GM18499 (cell line): ENCODE measurements at regions not wholly inside any gene's neighbourhood (a gene's known extent, or its start where the extent isn't known, plus 50 kb on each side); places are given as distances from the start of the nearest gene placed in this dataset.
"Not testable (repeated sequence)": the region's sequence is repeated elsewhere in the genome, so short reads cannot be mapped to it uniquely, and the experiment has no call there.

Experiments used
- ATAC-seq: cut with Tn5 transposase; IDR thresholded peaks from one replicate; pipeline ENCODE4 v1.9.1; 2021; ENCODE audit warnings: moderate number of reproducible peaks; ENCODE audit not compliant: insufficient read depth, unreplicated experiment

DNA sequence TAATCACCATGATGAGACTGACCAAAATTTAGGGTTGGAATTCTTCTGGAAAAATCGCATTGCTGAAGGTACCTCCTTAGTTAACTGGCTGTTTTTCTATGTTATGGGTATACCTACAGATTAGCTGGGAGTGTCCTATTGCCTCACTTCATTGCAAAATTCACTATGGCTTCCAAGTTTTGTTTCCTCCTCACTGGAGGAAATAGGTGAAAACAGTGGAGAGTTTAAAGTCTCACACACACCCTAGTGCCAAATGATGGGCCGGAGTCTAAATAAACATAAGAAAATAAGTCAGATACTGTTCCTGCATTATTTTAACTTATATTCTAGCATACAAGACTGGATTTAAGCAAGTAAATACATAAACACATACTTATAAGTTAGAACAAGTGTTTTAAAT lies 98.2 kb downstream of the AHR start:
- no peak for ATAC-seq

DNA sequence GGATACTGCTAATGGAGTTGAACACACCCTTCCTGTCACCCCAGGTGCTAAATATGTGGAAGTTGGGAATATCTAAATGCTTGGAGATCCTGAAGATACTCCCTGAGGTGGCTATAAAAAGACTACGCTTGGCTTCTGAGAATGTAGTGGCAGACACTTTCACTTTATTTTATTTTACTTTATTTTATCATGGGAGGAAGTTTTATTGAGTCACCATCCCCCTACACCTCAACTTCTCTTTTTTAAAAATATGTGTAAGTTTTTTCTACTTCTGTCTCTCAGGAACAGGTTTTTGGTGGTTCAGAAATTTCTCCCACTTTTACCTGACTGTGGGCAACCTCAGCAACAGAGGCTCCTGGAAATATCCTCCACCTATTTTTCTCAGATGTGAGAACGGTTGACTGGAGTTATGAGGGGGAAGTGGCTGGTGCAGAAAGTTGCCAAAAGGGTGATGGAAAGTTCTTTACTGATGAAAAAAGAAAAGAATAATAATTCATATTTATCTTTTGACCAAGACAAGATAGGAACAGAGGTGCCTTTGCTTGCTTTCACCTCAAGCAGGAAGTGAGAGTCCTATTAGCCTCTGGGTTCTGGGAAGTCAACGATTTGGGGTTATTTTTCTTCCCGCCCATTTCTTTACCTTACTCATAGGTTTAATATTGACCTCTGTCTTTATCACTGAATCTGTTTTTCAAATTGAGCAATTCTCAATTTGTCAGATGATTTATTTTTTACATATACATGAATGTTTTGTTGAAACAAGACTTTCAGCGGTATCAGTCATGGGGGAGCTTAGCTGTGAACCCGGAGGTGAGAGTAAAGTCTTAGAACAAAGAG lies 103.6 kb downstream of the AHR start:
- peak; percentile 45 for ATAC-seq

DNA sequence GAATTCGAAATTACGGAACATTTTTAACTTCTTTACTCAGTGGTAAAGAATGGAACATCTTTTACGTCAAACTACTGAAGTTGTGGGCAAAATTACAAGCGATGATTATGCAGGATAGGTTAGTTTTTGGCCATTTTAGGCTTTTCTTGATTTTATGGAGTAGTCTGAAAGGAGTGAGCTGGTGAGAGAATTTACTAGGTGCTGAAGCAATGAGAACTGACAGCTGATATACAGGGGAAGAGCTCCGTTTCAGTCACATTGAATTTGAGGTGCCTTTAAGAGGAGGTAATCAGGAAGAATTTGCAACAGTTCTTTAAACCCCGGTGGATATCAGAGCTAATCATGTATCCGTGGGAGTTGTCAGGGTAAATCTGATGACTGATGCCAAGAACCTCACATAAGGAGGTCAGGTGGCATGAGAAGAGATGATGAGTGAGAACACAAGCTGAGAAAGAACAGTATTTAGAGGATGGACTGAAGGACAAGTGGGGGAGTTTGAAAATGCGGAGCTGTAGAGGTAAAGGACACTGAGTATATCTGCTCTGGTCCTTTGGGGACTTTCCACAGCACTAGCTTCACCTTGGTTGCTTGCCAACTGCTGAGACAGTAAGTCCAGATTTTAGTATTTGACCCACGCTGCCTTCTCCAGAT lies 104.3 kb downstream of the AHR start:
- ATAC-seq, result peak; percentile 64

DNA sequence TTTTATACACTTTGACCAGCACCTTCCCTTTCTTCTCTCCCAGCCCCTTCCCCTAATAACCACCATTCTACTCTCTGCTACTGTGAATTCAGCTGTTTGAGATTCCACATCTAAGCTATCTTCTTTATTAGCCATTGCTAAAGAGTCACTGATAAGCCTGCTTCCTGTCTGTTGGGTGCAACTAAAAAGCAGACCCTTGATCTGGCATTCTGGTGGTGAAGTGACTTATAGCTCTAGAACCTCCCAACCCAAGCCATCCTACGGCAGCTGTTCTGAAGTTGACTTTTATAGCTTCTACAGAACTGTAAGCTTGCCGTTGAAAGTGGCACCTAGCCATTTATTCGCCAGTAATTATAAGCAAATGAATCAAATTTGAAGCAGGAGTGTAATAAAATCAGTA lies 105.6 kb downstream of the AHR start:
- no peak for ATAC-seq

DNA sequence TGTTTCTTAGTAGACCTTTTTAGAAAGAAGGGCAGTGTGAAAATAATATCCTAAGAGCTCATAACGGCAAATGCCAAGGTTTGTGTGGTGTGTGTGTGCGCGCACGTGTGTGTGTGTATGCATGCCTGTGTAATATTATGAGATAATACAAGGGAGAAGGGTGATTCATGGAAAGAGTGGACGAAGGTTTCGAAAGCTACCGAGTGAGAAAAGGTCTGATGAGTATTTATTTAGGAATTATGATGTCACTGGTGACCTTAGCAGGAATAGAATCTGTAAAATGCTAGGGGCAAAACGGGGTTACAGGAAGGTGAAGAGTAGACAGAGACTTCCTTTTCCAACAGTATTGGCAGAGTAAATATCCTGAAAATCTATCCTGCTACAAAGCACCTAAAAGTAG lies 107.3 kb downstream of the AHR start:
- no peak for ATAC-seq

- ATAC-seq, result no peak
Observed at GRCh38 chr7:17406738-17407137, 108.3 kb downstream of the AHR start.

- no peak for ATAC-seq
Observed at GRCh38 chr7:17407229-17407628, 108.8 kb downstream of the AHR start.

GRCh38 chr7:17408245-17408903 lies 109.9 kb downstream of the AHR start:
- ATAC-seq, result no peak

GRCh38 chr7:17408904-17409290 lies 110.4 kb downstream of the AHR start:
- ATAC-seq, result no peak

DNA sequence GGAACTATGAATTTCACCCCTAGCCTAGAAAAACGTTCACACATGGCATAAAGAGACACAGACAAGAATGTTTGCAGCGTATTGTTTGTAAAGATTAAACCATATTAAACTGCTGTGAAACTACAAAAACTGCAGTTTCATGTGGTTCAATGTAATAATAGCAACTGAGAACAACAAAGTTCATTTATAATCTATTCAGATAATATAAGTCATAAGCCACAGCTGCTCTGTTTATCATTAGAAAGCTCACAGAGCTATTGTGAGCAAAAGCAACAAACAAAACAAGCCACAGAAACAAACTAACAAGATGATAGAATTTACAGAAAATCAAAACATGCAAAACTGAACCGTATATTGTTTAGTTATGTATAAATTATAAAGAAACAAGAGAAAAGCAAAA lies 113.5 kb downstream of the AHR start:
- ATAC-seq, result no peak

DNA sequence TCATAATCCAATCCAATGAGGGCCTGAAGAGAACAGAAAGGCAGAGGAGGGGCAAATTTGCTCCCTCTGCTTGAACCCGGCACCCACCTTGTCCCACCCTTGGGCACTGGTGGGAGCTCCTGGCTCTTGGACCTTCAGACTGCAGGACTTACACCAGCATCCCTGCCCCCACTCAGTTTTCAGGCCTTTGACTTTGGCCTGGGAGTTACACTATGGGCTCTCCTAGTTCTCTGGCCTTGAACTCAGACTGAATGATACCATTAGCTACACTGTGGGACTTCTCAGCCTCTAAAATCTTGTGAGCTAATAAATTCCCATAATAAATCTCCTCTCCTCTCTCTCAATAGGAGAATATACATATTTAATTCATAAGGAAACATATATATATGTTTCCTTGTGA lies 114.4 kb downstream of the AHR start:
- no peak for ATAC-seq

DNA sequence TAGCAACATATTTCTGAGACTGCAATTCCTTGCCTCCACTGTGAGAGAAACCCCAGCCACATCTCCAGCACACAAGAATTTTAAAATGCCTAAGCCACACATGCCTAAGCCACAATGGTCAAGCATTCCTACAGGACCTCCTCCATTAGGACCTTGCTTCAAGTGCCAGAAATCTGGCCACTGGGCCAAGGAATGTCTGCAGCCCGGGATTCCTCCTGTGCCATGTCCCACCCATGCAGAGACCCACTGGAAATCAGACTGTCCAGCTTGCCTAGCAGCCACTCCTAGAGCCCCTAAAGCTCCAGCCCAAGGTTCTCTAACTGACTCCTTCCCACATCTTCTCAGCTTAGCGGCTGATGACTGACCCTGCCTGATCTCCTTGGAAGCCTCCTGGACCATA lies 117.5 kb downstream of the AHR start:
- ATAC-seq, result no peak

DNA sequence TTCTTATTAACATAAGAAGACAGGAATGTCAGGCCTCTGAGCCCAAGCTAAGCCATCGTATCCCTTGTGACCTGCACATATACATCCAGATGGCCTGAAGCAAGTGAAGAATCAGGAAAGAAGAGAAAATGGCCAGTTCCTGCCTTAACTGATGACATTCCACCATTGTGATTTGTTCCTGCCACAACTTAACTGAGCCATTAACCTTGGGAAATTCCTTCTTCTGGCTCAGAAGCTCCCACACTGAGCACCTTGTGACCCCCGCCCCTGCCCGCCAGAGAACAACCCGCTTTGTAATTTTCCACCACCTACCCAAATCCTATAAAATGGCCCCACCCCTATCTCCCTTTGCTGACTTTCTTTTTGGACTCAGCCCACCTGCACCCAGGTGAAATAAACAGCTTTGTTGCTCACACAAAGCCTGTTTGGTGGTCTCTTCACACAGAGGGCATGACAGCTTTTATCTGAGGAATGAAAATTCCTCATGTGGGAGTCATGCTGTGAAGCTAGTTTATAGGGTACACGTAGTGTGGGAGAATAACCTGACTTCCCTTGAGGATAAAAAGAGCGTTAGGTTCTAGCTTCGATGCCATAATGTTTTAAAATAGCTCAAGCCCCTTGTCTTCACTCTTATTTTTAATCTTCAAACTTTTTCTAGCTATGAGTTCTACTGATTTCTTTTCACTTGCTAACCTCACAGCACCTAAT lies 122.0 kb downstream of the AHR start:
- not testable (repeated sequence) for ATAC-seq

DNA sequence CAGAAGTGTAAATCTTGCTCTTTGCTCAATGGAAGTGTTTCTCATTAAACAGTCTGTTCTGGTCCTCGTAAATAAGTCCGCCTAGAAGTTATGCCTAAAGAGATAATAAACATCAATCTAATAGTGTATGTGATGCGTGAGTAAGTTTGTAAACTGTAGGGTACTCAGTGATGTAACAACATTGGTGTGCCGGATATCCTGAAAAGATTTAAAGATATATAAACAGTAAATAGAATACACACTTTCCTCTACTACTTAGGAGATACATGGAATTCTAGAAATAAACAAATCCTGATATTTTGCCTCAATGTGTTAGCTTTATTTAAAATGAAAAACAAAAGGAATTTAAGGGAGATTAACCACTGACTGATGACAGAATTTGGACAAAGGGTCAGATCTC lies 123.5 kb downstream of the AHR start:
- ATAC-seq, result no peak

- no peak for ATAC-seq
Observed at GRCh38 chr7:17422966-17423365, 124.5 kb downstream of the AHR start.

DNA sequence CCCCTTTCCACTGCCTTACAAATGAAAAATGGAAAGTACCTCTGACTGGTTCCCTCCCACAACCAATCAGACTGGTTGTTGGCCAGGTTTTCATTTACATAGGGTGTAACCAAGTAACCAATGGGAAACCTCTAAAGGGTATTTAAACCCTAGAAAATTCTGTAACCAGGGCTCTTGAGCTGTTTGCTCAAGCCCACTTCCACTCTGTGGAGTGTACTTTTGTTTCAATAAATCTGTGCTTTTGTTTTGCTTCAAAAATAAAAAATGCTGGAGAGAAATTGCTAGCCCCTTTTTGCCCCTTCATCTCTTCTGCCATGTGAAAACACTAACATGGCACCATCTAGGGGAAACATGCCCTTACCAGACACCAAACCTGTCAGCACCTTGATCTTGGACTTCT lies 129.5 kb downstream of the AHR start:
- ATAC-seq, result no peak

GRCh38 chr7:17429579-17429978 lies 131.1 kb downstream of the AHR start:
- ATAC-seq, result no peak

GRCh38 chr7:17432793-17433192 lies 134.3 kb downstream of the AHR start:
- ATAC-seq, result no peak

- no peak for ATAC-seq
Observed at GRCh38 chr7:17434191-17434590, 135.7 kb downstream of the AHR start.

DNA sequence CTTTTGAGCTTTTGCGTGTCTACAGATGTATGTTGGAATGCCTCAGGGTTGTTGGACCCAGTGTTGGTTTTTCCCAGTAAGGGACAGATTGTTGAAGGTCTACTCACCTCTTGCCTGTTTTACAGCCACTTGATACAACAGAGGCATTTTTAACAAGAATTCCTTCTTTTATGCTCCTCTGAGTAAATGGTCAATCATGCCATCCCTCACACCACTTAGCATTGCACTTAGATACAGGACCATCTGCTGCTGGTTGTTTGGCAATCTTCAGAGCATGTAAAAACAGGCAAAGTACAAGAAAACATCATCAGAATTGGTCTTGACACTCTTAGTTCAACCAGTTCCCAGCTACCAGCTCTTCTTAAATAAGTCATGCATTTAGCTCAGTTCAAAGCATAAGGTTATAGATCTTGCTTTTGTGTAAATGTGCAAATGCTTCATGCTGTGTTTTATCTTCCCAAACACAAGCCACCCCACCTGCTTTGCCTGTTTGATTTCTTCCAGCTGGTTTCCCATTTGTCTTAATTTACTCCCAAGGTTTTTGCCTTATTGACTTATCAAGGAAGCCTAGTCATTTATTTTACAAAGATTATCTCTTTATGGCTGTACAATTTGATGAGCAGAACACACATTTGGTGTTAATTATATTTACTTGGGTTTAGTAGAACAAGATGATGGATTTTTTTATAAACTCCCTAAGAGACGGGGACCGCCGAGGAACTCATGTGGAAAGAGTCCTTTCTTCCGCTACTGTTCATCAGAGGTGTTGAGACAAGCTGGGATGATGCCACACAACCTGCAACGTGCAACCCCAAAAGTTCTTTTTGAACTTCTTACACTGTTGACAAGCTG lies 136.6 kb downstream of the AHR start:
- ATAC-seq, result no peak
